KMS-11 (cell line): ENCODE measurements at regions not wholly inside any gene's neighbourhood (a gene's known extent, or its start where the extent isn't known, plus 50 kb on each side); places are given as distances from the start of the nearest gene placed in this dataset.

ENCODE experiments used
- H2AFZ ChIP-seq: fragments of 200-600 bp; sonication (generic); 2 replicates; pipeline ENCODE4 v1.6.1; 2016; ENCODE audit warnings: antibody characterized with exemption, mixed run types, low read depth
- H3K27ac ChIP-seq: fragments of 200-600 bp; sonication (generic); 2 replicates; pipeline ENCODE4 v1.6.1; 2016; ENCODE audit warnings: mild to moderate bottlenecking, mixed run types
- H3K27me3 ChIP-seq: fragments of 200-600 bp; sonication (generic); 2 replicates; pipeline ENCODE4 v1.6.1; 2017; ENCODE audit warnings: mild to moderate bottlenecking, low read depth, mixed run types, moderate library complexity; ENCODE audit not compliant: insufficient read depth
- H3K36me3 ChIP-seq: fragments of 200-600 bp; sonication (generic); 2 replicates; pipeline ENCODE4 v1.6.1; 2017; ENCODE audit warnings: mild to moderate bottlenecking, mixed run types; ENCODE audit not compliant: insufficient read depth
- H3K4me1 ChIP-seq: fragments of 200-600 bp; sonication (generic); 2 replicates; pipeline ENCODE4 v1.6.1; 2016; ENCODE audit warnings: mild to moderate bottlenecking, low read depth, mixed run types; ENCODE audit not compliant: poor library complexity, severe bottlenecking
- H3K4me2 ChIP-seq: fragments of 200-600 bp; sonication (generic); 2 replicates; pipeline ENCODE4 v1.7.0; 2016; ENCODE audit warnings: mild to moderate bottlenecking, mixed run types
- H3K4me3 ChIP-seq: fragments of 200-600 bp; sonication (generic); IDR thresholded peaks from 2 replicates; pipeline ENCODE4 v1.6.1; 2017; ENCODE audit warnings: low read depth, low read length, mixed read lengths; ENCODE audit not compliant: insufficient read depth
- H3K79me2 ChIP-seq: fragments of 200-600 bp; sonication (generic); 2 replicates; pipeline ENCODE4 v1.6.1; 2016; ENCODE audit warnings: low read depth, mixed run types; ENCODE audit not compliant: insufficient read depth
- H3K9ac ChIP-seq: fragments of 200-600 bp; sonication (generic); 2 replicates; pipeline ENCODE4 v1.6.1; 2016; ENCODE audit warnings: mild to moderate bottlenecking, mixed run types
- H4K20me1 ChIP-seq: fragments of 200-600 bp; sonication (generic); 2 replicates; pipeline ENCODE4 v1.6.1; 2016; ENCODE audit warnings: mild to moderate bottlenecking, mixed run types; ENCODE audit not compliant: insufficient read depth
- TF ChIP-seq, protein P1 (sequence below): fragments of 200-600 bp; sonication (generic); conservative IDR thresholded peaks from 2 replicates; pipeline ENCODE4 v1.6.1; 2017; ENCODE audit warnings: low read depth, mild to moderate bottlenecking, antibody characterized with exemption, low read length, moderate library complexity, mixed read lengths

- Histone ChIP-seq H4K20me1 (no peaks in the 10 kb centered on the region), H3K4me2 (no peak overlapping the region), H3K79me2 (no peaks in the 10 kb centered on the region), H3K27ac (no peak overlapping the region), H3K4me3 (no peak overlapping the region), H3K9ac (no peak overlapping the region), H3K36me3 (no peaks in the 10 kb centered on the region), H2AFZ (no peak overlapping the region), H3K4me1 (no peaks in the 10 kb centered on the region), H3K27me3 (no peaks in the 10 kb centered on the region)
- TF ChIP-seq, protein P1, sequence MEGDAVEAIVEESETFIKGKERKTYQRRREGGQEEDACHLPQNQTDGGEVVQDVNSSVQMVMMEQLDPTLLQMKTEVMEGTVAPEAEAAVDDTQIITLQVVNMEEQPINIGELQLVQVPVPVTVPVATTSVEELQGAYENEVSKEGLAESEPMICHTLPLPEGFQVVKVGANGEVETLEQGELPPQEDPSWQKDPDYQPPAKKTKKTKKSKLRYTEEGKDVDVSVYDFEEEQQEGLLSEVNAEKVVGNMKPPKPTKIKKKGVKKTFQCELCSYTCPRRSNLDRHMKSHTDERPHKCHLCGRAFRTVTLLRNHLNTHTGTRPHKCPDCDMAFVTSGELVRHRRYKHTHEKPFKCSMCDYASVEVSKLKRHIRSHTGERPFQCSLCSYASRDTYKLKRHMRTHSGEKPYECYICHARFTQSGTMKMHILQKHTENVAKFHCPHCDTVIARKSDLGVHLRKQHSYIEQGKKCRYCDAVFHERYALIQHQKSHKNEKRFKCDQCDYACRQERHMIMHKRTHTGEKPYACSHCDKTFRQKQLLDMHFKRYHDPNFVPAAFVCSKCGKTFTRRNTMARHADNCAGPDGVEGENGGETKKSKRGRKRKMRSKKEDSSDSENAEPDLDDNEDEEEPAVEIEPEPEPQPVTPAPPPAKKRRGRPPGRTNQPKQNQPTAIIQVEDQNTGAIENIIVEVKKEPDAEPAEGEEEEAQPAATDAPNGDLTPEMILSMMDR, result no peak
These were observed 106.4 kb upstream of the SERTAD2 start for GRCh38 chr2:64760128-64760527.

- peaks cover 14% of the 10 kb centered on the region for H3K4me1 ChIP-seq
- no peak overlapping the region for H2AFZ ChIP-seq
- TF ChIP-seq, protein P1, result no peak
- H3K27ac ChIP-seq, result no peak overlapping the region
- H3K36me3 ChIP-seq, result no peaks in the 10 kb centered on the region
- no peak overlapping the region for H3K4me2 ChIP-seq
- H3K79me2 ChIP-seq, result no peaks in the 10 kb centered on the region
- H4K20me1 ChIP-seq, result no peaks in the 10 kb centered on the region
- H3K27me3 ChIP-seq, result no peaks in the 10 kb centered on the region
- H3K9ac ChIP-seq, result no peak overlapping the region
- H3K4me3 ChIP-seq, result no peak overlapping the region
These were observed 108.7 kb upstream of the SERTAD2 start for GRCh38 chr2:64762301-64762997.

GRCh38 chr2:64763126-64763525 is 109.4 kb upstream of the SERTAD2 start:
- H3K79me2 ChIP-seq, result no peaks in the 10 kb centered on the region
- peaks cover 14% of the 10 kb centered on the region for H3K4me1 ChIP-seq
- H3K27ac ChIP-seq, result no peak overlapping the region
- no peaks in the 10 kb centered on the region for H3K27me3 ChIP-seq
- H2AFZ ChIP-seq, result no peak overlapping the region
- H3K9ac ChIP-seq, result no peak overlapping the region
- no peak overlapping the region for H3K4me3 ChIP-seq
- TF ChIP-seq, protein P1, result no peak
- H4K20me1 ChIP-seq, result no peaks in the 10 kb centered on the region
- H3K4me2 ChIP-seq, result no peak overlapping the region
- H3K36me3 ChIP-seq, result no peaks in the 10 kb centered on the region

GRCh38 chr2:64765160-64765805 is 111.6 kb upstream of the SERTAD2 start:
- H2AFZ ChIP-seq, result no peak overlapping the region
- no peak overlapping the region for H3K27ac ChIP-seq
- H3K4me1 ChIP-seq, result peaks cover 32% of the 10 kb centered on the region
- TF ChIP-seq, protein P1, result no peak
- no peak overlapping the region for H3K9ac ChIP-seq
- no peak overlapping the region for H3K4me3 ChIP-seq
- H3K79me2 ChIP-seq, result no peaks in the 10 kb centered on the region
- no peaks in the 10 kb centered on the region for H4K20me1 ChIP-seq
- no peak overlapping the region for H3K4me2 ChIP-seq
- no peaks in the 10 kb centered on the region for H3K36me3 ChIP-seq
- no peaks in the 10 kb centered on the region for H3K27me3 ChIP-seq
